Activated CD8-positive, alpha-beta memory T cell treated with anti-CD3 and anti-CD28 coated beads, Interleukin-2, amount 50 U/mL, for 24 hours (primary cell): ENCODE measurements at regions not wholly inside any gene's neighbourhood (a gene's known extent, or its start where the extent isn't known, plus 50 kb on each side); places are given as distances from the start of the nearest gene placed in this dataset.

ENCODE experiments used
- DNase-seq: peaks from one replicate; pipeline ENCODE4 v3.0.0-alpha.2; 2020; ENCODE audit errors: extremely low read depth

DNA sequence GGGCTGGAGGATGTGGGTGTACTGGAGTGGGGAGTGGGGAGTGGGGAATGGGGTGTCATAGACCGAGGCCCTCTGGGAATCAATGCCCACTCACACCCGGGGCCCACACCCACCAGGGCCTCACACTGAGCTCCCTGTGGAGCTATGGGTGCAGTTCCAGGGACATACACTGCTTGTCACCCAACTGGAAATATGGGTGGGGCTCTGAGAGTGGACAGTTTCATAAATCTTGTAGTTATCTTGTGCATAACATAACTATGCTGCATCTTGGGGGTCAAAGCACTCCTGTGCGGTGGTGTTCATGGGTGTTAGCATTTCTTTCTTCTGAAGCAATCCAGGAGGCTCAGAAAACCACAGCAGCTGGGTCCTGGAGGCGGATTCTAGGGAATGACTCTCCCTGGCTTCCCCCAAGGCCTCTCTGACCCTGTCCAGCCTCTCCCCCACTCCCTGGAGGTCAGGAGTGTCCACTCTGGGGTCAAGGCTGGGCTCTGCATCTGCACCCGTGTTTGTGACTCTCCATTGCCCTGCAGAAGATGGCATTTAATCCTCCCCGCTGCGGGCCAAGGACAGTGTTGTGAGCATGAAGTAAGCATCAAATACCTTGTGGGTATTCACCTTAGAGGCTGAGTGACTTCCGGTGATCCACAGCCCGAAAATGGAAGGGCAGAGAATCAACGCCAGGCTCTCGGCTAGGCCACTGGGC is 172.5 kb downstream of the CTTN start:
- no peak for DNase-seq

DNA sequence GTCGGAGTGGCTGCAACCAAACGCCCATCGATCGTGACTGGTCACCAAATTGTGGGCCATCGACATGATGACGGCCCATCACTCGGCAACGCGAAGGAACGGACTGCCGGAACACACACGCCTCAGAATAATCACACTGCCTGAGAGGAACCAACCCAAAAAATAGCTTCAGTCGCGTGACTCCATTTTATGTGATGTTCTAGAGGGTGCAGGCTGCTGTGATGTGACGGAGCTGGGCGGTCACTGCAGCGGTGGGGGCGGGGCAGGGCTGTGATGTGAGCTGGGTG is 174.6 kb downstream of the CTTN start:
- no peak for DNase-seq

DNA sequence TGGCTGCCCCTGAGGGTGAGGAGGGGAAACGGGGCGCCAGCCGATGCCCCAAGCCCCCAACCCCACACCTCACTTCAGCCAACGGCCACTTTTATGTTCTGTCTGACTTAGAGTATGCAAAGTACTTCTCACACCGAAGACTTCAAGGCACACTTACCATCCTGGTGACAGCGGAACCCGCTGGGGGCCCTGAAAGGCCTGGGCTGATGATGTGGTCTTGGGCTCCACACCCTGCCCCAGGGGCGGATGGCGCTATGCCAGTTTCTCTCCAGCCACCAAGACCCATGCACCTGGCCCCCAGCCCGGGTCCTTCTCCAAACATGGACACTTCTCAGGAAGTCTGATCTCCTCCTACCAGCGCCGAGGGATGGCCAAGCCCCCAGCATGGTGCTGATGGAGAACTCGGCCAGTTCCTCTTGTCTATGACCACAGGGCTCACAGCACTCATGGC is 175.4 kb downstream of the CTTN start:
- DNase-seq: no peak

DNA sequence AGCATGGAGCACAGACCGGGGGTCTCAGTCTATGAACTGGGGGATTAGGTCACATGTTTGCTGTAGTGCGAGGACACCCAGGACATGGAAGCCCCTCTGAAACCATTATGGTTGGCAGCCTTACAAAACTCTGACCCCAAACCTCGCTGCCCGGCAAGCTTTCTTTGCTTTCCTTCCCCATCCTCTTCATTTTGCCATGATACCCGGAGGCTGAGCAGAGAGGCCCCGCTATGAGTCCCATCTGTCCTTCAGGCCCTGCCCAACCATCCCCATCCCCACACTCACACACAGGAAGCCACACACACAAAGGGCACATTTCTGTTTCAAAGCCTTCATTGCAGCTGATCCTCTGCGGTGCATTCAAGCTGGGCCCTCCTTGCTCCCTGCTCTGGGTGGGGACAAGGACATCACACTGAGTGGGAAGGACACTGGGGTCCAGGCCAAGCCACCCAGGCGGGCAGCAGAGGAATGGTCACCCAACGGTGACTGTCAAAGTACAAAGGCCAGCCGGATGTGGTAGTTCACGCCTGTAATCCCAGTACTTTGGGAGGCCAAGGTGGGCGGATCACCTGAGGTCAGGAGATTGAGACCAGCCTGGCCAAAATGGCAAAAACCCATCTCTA is 176.5 kb downstream of the CTTN start:
- no peak for DNase-seq

DNA sequence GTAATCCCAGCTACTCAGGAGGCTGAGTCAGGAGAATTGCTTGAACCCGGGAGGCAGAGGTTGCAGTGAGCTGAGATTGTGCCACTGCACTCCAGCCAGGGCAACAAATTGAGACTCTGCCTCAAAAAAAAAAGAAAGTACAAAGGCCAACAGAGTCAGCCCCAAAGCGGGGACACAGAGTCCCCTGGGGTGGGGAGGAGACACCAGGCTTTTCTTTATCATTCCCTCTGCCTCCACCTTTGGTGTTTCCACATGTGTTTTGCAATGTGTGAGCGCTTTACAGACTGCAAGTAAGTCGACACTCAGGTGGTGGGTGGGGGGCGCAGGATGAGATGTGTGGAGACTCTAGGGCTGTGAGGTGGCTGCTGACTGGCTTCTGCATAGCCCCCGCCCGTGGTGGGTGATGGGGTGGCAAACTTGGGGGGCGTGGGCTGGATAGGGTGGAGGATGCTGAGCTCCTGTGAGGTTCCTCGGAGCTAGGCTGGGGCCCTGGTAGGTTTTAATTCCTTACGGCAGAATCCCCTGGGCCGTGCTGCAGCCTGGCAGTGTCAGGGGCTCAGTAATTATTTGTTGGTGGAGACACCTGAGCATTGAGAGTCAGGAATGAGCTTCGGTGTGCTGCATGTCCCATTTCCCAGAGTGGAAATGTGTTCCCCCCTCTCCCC is 177.2 kb downstream of the CTTN start:
- DNase-seq: no peak

DNA sequence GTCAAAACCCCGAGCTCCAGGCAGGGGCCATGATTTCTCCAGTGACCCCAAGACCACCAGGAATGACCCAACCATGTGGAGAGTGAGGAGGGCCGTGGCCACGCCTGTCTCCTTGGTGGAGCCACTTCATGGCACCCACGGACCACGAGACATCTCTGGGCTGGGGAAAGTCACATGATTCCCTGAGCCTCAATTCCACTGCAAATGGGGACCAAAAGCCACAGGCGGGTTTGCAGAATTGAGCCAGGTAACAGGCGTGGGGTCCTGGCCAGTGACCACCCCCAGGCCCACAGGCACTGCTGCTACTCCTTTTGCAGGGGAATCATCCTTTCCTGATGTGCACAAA is 178.9 kb downstream of the CTTN start:
- no peak for DNase-seq

DNA sequence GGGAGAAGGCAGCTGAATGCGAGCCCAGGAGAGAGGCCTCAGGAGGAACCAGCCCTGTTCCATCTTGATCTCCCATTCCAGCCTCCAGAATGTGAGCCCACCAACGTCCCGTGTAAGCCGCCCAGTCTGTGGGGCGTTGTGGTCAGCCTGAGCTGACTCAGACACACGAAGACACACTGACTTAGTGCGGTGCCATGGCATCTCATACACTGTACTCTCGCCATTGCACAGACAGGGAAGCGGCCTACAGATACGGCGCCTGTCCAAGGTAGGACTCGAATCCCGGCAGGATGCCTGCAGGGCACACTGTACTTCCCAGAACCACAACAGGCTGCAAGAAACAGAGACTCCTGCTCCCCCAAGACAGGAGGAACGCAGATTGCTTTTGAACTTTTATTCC is 179.6 kb downstream of the CTTN start:
- no peak for DNase-seq

DNA sequence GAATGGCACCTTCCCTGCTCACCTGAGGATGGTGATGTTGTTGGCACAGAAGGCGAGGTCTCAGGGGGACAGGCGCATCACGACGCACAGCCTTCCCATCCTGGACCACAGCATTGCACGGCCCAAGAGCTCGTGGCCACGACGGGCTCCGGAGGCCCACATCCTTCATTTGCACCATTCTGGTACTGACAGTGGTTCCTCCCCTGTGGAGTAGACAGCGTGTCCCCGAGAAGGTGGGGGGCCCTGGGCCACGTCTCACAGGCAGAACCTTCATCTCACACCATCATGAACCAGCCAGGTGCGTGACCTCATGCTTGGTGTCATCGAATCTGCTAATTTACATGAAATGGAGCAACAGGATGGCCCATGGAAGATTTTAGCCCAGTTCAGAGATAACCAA is 180.0 kb downstream of the CTTN start:
- no peak for DNase-seq

DNA sequence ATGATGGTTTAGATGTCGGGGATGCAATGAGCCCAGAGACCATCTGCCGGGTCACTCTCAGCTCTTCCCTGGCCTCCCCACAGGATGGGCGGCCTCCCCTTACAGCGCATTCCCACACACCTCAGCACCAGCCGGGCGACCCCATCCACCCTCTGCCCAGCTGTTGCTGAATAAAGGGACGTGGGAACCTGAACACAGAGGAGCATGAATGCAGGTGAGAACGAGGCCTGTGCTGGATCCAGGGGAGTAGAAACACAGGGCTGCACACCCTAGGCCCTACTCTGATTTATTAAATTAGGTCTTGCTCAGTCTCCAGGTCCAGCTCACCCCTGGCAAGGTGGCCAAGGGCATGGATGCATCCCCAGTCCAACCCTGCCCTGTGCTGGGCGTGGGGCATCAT is 180.5 kb downstream of the CTTN start:
- no peak for DNase-seq

DNA sequence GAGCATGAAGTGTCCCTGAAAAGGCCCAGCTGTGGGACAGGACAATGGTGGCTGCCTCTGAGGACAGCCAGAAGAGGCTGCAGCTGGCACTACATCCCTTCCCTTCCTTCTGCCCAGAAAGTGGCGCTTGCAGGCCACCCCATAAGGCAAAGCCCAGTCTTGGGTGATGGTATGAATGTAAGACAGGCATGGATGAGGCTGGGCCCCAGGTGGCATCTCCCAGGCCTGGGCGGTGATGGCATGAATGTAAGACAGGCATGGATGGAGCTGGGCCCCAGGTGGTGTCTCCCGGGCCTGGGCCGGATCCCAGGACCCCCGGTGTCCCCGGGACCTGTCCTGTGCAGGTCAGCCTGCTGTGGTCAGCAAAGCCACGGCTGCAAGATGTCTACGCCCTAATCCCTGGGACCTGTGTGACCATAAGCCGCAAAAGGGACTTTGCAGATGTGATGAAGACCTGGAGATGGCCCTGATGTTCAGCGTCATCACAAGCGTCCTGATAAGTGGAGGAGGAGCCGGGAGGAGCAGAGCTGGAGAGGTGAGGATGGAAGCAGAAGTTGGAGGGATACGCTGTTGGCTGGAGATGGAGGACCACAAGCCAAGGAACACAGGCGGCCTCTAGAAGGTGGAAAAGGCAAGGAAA is 181.1 kb downstream of the CTTN start:
- DNase-seq: no peak

DNA sequence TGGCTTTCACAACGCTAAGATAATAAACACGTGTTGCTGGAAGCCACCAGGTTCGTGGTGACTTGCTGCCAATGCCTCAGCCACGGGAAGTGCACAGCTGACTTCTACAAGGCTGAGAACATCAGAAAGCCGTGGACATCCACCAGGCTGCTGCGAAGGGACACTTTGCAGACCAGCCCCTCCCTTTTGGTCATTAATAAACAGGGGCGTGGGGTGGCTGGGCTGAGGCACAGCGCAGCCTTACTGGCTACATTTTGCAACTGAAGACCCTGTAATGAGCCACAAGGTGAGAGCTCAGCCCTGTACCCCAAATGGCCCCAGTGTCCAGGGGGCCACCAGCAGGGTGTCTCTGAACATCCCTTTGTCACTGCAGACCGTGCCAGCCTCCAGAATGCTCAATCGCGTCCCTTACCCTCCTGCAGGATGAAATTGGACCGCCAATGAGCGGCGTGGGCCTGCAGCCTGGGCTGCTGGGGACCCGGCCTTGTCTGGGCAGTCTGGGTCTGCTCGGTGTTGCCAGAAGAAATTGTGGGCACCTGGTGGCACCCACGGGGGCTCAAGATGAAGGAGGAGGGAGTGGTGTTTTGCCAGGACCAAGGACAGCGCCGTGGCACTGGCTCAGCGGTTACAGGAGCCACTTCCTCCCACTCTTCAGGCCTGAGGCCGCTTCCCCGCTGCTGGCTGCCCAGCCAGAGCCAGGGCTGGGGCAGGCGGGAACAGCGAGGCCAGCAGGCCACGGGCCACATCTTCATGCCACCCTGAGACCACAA is 181.9 kb downstream of the CTTN start:
- DNase-seq: no peak

DNA sequence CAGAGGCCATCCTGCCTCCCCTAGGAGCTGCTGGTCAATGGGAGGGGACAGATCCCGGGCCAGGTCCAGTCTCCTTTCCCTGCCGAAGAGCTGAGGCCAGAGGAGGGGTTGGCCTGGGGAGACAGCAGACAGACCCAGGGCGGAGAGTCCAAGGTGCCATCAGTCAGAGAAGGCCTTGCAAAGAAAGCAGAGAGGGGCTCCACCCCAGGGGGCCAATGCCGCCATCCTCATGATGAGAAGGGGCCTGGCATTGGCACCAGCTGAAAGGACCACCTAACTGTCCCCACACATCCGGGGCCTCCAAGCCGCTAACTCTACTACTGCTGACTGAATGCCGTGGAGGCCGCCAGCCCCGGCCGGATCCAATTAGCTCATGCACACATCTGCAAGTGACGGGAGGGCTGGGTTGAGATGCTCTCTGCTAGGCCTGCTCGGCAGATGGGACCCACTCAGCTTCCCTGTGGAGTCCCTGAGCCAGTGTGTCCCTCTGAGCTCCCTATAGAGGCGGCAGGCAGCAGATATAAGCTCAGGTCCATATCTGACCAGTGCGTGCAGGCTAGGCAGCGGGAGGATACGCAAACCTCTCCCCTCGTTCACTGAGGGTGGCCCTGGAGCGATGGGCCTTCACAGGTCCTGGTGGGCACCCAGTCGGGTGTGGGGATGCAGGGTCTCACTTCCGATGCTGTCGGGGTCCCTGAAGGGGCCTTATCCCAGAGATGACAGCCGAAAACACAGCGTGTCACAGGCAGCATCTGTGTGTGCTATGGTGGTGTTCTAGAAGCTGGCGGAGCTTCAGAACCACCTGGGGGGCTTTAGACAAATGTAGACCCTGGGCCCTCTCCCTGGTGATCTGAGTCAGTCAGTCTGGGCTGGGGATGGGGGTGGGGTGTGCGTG is 183.9 kb downstream of the CTTN start:
- no peak for DNase-seq

DNA sequence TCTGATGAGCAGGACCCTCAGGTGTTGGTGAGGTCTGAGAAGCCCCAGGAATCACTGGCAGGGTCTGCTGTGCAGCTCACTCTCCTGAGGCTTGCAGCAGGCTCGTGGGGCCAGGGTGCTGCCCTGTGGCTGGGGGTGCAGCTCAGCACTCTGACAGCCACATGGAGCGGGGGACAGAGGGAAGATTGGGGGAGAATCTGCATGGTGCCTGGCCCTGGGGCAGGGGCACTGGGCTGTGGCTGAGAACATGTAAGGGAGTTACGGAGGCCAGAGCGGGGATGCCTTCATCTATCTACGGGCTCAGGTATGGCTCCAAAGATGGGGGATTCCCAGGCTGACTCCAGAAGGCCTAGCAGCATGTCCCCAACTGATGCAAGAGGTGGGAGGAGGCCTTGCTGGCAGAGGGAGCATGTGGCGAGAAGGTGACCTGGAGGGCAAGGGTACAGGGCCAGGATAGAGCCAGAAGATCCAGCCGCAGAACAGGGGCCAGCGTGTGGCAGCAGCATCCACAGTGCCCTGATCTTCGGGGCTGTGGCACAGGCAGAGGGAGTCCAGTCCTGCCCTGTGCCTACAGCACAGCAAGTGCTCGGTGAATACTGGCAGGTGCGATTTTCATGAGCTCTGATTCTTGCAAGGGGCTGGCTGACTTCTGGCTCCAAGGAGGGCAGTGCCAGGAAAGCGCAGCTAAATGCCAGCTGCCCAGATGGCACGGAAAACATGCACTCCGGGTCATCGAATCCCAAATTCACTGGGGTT is 184.7 kb downstream of the CTTN start:
- DNase-seq: no peak

DNA sequence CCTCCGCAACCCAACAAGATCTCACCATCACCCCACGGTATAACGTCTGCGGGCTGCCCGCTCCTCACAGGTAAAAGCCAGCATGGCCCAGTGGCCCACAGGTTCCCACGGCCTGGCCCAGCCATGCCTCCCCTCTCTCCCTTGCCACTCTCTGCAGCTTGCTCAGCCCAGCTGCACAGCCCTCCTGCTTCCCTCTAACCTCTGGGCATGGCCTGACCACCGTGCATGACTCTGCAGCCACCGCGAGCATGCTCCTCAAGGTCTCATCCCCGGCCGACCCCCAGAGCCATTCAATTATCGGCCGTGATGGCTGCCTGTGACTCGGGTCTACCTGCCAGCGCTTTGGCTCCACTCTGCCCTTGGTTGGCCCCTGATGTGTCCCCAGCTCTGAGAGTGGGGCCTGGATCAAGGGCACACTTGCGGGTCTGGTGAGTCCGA is 185.5 kb downstream of the CTTN start:
- no peak for DNase-seq

DNA sequence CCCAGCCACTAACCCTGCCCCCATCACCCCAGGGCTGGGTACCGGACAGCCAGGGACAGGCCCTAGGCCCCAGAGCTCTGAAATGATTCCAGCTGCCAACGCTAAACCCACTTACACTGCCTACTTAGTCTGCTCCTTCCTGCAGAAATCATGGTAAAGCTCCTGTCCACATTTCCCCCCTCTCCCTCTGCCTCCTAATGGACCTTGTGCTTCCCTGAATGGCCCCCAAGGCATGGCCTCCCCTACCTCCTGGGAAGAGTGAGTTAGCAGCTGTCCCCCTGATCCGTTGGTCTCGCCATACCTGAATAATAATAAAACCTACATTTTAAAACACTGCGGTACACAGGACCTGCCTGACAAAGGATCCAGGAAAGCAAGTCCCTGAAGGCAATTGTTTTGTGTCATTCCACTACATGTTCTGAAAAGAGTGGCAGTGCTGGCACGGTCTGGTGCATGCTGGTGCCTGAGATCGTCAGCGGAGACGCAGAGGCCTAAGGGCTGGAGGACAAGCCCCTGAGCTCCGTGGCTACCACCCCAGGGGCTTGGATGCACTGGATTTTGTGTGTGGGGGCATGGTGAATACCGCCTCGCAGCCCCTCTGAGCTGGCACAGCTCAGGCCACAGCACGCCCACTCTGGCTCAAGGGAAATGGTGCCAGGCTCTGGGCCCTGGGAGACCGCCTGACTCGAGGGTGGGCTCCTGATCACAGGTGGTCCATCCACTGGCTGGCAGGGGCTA is 186.3 kb downstream of the CTTN start:
- DNase-seq: no peak

DNA sequence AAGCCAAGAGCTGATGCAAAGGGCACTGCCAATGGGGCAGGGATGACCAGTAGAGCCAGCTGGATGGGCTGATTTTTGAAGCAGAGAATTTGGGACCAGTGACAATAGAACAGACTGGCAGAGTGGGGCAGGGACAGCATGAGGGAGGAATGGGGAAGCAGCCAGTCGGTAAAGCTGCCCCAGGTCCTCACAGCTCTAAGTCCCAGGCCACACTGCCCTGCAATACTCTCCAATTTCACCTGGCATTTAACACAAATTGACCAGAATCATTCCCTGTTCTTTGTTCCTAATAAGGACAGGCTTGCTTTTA is 186.9 kb downstream of the CTTN start:
- DNase-seq: no peak

DNA sequence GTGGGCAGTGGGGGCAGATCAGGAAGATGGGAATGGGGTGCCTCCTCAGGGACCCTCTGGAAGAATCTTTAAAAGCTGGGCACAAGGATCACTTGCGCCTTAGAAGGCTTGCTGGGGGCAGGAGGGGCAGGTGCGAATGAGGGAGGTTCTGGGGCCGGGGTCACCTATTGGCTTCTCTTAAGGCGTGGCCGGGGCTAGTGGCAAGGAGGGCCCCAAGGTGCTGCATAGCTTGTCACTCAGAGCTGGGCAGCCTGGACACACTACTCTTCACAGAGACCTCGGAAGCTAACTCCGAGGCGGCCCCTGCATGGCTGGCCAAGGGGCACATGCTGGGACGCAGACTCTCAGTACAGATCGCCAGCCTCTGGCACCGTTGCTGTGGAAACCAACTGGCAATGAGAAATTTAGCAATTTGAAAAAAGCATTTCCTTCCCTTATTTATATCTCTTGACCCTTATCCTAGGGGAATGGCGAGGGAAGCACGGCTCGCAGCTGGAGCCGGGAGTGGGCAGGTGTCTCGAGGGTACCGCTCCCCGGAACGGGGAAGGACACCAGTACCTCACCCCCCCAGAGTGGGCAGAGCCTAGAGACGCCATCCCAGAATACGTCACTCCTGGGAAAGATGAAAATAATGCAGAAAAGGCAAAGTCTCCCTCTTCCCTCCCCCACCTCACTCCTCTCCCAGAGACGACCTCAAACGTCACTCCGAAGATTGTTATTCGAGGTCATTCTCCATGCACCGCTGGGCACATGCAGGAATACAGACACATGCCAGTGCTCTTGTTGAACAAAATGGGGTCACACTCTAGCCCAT is 188.1 kb downstream of the CTTN start:
- DNase-seq: no peak

DNA sequence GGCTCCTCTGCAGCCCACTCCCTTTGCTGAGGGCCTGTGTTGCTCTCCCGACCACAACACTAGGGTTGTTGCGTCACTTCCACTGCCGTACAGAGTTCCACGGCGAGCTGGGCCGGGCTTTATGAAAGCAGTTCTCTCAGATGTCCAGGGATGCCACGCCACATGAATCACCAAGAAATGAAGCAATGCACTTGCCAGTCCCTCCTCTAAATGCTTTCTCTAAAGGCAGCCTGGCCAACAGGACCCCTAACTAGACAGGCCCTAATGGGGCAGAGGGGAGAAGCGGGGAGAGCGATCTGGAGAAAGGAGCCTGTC is 188.7 kb downstream of the CTTN start:
- DNase-seq: no peak

DNA sequence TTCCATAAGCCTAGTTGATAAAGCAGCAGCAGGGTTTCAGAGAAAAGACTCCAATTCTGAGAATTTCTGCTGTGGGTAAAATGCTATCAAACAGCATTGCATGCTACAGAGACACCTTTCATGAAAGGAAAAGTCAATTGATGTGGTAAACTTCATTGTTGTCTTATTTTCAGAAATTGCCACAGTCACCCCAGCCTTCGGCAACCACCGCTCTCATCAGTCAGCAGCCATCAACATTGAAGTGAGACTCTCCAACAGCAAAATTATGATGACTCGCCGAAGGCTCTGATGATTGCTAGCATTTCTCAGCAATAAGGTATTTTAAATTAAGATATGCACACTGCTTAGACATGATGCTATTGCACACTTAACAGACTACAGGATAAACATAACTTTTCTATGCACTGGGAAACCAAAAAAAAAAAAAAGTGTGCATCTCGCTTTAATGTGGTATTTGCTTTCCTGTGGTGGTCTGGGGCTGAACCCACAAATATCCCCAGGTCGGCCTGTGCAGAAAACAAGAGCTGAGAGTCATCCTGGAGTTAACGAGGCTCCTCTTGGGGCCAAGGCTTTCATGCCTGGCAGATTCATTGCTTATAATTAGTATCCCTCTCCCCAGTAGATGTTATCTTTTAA is 192.1 kb downstream of the CTTN start:
- no peak for DNase-seq
